ENCODE measurements at regions not wholly inside any gene's neighbourhood (a gene's known extent, or its start where the extent isn't known, plus 50 kb on each side); places are given as distances from the start of the nearest gene placed in this dataset.
A peak's percentile ranks its signal among the peaks of the same experiment; 100 is the strongest.

DNA sequence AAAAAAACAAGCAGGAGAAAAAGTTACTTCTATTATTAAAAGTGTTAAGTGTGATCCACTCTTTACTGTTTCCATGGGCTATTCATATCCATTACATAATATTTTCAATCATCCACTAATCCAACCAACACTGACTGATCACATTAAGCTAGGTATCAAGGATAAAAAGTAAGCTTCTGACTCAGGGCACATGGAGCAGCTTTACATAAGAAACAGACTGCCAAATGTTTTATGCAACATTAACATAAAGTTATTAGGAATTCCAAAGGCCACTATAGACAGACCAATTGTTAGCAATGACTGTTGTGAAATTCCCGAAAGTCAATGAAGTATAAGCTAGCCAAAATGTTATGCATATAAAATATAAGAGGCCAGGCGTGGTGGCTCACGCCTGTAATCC lies 277.6 kb downstream of the ZEB2 start:
- no peak for DNase-seq (ENCODE audit: low read depth in 2 of 2)

DNA sequence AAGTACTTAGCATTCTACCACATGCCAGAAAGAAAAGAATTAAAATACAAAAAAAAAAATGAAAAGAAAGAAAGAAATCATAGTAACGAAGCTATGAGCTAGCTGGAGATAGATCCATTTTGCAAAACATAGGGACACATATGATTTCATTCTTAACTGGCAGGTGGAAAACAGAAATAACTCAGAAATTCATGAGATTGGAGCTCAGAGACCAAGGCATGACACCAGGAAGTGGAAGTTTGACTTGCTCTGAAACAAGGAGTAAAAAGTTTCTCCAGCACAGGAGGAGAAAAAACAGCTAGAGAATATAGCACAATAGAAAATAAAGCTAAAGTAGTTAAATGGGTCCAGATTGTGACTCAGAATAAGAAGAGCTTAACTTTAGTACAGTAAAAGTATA lies 278.1 kb downstream of the ZEB2 start:
- DNase-seq (ENCODE audit: low read depth in 2 of 2), result no peak

DNA sequence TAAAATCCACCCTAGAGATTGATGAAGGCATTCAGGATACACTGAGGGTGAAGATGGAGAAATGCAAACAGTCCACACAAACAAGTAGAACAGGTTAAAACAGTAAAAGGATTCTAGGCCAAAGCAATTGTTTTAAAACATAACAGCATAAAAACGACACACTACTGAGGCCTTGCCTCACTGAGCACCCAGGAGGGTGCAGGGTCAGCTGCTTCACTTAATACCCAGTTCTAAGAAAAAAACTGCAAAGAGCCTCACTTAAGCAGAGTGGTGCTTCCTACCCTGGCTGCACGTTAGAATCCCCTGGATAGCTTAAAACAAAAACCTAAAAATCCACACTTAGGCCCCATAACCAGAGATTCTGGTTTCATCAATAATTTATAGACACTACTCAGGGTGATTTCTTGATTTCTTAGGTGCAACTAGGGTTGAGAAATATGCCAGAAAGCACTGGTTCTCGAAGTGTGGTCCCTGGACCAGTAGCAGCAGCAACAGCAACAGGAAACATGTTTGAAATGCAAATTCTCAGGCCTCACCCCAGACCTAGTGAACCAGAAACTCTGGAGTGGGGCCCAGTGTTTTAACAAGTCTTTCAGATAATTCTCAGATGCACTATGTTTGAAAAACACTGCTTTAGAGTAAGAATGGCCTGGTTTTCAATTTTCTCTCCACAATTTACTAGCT lies 279.1 kb downstream of the ZEB2 start:
- no peak for DNase-seq (ENCODE audit: low read depth in 2 of 2)

DNA sequence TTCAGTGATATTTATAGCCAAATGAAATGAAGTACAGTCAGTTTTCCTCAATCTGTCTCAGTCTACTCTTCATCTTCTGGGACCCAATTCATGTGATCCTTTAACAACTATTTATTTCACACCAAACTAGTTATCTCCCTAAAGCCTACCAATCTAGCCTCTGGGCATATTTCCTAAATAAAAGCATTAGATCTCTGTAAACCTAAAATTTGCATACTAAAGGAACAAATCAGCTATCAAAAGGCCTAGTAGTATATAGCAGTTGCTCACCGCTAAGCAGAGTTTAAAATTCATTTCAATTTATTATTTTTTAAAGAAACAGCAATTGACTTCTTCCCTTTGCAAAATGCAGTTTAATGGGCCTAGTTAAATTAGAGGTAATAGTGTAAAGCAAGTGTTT lies 280.2 kb downstream of the ZEB2 start:
- no peak for DNase-seq (ENCODE audit: low read depth in 2 of 2)

DNA sequence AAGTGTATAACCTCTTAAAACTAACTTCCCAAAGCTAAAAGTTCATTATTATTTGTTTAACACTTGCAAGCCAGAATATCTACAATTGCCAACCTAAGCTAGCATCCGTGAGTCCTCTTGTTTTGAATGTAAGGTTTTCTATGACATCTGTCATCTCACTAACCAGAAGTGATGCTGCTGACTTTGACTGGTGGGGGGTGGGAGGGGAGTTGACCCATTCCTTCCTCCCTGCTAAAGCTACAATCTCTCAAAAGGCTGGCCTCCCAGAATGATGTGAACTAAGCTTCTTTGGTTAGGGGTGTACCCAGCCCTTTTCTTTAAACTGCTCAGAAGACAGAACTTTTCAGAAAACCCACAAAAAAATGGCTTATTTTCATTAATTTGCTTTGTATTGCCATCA lies 280.6 kb downstream of the ZEB2 start:
- DNase-seq (ENCODE audit: low read depth in 2 of 2), result no peak

DNA sequence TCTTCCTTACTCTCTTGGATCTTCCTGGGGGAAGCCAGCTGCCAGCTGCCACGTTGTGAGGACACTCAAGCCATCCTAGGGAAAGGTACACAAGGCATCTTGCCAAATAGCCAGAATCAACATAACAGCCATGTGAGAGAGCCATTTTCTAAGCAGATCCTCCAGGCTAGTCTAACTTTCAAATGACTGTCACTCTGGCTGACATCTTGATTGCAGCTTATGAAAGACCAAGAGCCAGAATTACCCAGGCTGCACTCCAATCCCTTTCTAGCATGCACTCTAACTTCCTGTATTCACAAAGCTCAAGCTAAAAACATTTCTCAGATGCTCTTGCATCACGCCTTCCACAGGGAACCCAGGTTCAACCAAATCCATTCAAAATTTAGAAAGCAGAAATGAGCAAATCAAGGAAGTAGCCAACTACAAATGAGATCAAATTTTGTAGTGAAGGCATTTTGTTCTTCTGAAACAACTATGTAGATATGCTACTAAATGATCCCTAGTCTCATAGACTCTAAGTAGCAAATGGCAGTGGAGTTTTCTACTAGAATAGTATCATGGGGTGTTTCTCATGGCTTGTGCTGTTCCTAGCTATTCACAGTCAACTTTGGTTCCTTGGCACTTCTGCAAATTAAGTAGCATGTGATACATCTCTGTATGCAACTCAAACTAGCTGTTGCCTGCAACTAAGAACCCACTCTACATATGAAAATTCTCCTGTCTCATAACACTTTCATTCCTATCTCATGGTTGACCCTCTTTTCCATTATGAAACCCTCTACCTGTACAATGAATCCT lies 281.9 kb downstream of the ZEB2 start:
- no peak for DNase-seq (ENCODE audit: low read depth in 2 of 2)

DNA sequence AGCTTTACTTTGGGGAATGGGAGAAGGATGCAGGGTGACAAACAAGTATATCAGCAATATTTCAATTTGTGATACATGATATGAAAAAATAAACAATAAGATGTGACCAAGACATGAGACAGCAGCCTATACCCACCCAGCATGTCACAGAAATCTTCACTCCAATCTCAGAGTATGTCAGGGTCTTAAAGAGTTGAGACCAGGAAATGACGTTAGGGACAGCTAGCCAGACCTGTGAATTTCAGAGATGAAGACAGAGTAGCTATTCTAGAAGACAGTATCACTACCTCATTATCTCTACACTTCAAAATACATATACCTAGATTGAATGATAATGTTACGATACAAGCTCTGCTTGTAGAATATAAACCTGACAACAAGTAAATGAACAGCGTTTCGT lies 282.8 kb downstream of the ZEB2 start:
- DNase-seq (ENCODE audit: low read depth in 2 of 2), result no peak

DNA sequence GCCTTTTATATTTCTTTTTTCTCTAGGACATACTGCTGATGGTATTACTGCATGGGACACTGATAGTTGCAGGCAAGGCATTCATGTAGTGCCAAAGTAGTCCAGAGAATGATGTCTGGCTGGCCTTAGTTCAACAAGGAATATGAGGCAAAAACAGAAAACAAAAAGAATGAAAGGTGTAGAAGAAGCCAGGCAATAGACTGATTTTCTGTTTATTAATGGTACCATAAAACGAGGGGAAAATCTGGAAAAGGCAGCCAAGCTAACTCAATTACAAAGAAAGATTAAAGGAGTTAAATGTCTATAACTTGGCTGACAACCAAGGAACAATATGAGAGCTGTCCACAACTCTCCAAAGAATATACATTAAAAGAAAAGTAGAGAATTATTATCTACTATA lies 284.9 kb downstream of the ZEB2 start:
- no peak for DNase-seq (ENCODE audit: low read depth in 2 of 2)

DNA sequence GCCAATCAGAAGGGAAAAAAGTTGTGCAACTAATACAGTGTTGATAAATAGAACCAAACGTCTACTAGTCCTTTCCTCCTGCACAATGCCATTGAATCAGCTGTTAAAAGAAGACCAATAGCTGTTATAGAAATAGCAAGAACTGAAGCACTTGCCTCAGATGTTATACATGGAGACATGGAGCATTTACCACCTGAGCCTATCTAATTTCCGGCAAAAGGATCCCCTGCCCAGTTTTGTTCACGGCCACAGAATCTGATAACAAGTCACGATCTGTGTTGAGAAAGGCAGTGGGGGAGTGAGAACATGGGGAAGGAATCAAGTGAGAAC lies 285.4 kb downstream of the ZEB2 start:
- no peak for DNase-seq (ENCODE audit: low read depth in 2 of 2)

DNA sequence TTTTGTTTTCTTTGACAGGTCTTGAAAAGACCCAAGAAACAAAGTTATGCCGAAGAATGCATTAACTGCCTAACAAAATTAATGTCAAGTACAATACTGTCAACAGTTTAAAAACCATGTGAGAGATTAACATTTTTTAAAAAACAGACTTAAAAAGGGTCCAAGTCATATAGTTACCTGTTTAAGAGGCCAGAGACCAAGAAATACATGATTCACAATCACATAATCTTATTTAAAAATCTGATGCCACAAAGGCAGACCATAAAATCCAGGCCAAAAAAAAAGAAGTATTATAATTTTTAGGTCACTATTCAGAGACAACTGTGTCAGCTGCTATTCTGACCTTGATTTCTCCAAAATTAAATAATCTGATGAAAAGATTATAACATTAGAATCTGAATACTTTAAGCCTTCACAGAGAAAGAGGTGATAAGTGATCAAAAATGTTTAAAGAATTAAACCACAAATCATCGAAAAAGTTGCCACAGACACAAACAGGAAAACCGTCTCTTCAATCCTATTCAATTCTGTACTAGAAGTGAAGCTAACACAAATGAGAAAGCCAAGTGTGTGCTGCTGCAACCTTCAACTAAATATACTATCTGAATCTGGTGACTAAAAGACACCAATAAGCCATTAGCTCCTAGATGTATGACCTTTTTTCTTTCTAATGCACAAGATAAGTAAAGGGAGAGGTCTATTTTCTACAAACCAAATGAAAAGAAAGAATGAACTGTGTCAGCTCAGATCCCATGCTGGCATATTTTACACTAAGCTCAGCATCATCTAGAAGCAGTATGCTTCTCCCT lies 286.0 kb downstream of the ZEB2 start:
- DNase-seq (ENCODE audit: low read depth in 2 of 2), result no peak

DNA sequence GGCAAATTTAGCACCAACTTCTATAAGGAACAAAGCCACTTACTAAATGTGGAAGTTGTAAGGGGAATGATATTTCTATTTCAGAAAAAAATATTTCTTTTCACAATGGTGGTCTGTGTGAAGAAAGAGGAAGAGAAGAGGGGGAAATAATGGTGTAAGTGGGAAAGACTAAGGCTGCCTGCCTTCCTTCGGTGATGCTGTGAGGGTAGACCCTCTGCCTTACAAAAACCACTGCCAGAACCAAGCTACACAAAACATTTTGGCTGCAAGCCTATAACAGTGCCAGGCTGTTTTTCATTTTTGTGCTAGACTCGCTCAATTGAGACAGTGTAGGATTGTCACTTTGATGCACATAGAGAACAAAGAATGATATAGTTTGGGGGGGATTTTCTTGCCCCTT lies 286.6 kb downstream of the ZEB2 start:
- DNase-seq (ENCODE audit: low read depth in 2 of 2), result no peak

DNA sequence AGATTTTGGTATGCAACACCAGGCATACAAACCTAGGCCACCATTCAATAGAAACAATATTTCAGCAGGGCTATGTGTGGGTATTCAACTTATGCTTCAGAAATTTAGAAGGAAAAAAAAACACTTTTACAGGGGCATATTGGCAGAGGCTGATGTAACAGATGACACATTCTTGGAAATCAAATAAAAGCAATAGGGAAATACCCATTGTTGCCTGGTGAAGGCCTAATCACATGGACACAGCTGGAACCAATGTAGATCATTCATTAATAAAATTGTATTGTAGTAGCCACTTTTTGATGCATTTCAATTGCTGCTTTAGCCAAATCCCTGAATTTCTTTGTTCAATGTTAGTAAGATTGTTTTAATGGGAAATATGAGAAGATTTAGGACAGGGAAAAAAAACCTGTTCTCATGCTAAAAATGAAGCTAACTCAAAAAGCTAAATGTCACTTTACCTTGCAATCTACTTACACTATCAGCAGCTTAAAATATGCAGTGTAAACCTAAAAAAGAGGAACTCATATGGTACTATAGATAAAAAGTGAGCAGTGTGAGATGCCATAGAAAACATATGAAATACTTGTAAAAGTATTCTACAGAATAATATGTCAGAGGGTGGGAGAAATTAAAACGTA lies 289.4 kb downstream of the ZEB2 start:
- DNase-seq (ENCODE audit: low read depth in 2 of 2), result peak in 1 of 2 experiments; percentile 4

DNA sequence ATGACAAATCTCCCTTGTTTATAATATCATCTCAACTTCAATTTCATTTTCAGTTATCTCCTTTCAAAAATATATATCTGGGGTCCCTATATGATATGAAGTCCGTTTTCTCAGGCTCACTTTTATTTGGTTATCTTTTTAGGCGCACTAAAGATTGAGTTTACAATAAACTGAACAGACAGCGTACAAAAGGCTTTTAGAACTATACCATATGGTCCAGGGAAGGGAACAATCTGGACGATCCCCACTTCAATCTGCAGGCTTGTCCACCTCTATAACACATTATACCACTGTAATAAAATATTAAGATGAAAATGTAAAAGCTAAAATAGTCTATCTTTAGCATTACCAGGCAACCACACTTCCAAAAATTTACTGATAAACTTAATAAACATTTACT lies 289.9 kb downstream of the ZEB2 start:
- DNase-seq (ENCODE audit: low read depth in 2 of 2), result no peak

DNA sequence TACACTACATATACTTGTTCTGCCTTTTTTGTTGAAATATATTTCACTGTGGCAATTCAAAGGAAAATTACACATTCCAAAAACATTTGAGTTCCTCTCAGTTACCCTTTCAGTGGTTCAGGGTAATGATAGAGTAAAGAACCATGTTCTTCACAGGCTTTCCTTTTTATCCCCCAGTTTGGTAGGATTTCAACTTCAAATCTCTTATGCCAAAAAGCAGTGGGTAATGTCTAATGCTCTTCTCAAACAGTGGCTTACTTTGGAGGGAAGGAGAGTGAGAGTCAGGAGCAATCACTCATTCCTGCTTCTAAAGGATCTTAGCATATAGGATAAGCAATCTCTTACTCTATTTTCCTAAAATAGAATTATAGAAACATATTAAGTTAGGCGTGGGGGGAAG lies 290.6 kb downstream of the ZEB2 start:
- no peak for DNase-seq (ENCODE audit: low read depth in 2 of 2)

DNA sequence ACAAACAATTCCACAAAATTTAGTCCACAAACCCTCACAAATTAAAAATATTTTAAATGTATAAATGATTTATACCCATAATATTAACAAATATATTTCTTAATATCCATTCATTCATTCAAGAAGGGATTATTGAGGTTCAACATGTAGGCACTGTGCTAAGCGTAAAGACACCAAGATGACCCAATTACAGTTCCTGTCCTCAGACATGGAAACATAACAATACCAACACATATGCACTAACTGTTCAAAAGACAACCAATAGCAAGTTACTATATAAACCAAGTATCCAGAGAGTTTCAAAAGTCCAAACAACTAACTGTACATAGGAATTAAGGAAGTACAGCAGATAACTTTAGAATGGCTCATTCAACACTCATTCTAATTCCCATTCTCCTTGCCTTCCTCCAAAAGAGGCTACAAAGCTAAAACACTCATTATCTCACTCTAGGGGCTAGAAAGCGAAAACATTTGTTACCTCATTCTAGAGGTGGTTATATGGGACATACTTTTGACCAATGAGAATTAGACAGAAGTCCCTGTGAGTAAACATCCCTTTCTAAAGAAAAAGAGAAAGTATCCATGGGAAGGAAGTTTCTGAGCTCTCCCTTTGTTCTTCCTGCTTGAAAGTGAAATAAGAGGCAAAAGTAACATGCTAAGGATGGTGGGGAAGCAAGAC lies 292.4 kb downstream of the ZEB2 start:
- no peak for DNase-seq (ENCODE audit: low read depth in 2 of 2)

DNA sequence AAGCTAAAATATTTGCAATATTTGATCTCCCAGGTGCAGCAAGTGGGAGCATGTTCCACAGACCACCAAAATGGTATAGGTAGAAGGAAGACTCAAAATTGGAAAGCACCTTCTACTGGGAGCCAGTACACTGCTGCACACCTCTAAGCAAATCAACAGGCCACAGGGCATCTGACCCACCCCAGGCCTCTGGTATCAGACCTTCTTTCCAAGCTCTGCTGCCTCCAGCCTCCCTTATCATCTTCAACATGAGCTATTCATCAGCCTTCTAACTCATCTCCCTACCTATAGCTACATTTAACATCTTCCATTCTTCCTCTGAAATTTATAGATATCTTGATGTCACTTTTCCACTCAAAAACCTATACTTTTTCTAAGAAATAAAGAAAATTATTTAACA lies 294.8 kb downstream of the ZEB2 start:
- no peak for DNase-seq (ENCODE audit: low read depth in 2 of 2)

DNA sequence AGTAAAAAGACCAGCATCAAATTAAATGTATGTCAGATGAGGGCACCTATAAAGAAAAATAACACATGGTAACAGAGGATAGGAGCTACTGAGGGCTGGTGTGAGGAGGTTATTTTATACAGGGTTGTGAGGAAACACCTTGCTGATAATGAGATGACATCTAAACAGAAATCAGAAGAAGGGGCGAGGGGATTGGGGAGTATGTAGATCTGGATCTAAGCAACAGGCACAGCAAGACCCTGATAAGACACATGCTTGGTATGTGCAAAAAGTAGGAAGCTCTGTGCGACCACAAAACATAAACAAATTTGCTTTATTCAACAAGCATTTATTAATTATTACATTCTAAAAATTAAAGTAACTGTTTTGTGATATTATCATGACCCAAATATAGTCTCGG lies 295.4 kb downstream of the ZEB2 start:
- no peak for DNase-seq (ENCODE audit: low read depth in 2 of 2)

DNA sequence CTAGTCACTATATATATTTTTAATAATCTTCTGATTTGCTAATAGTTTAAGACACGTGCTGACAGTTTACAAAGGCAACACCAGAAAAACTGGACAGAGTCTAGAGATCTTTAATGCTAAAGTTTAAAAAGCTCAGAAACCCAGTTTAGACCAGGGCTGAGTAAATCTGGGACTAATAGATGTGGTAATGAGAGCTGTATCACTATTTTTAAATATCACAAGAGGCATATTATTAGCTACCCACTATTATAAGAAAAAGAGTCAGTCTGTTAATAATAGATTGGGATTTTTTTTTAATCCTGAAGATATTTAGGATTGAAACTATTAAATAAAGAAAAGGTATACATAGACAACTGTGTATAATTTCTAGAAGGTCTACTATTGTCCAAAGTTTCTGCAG lies 299.9 kb downstream of the ZEB2 start:
- DNase-seq (ENCODE audit: low read depth in 2 of 2), result no peak

DNA sequence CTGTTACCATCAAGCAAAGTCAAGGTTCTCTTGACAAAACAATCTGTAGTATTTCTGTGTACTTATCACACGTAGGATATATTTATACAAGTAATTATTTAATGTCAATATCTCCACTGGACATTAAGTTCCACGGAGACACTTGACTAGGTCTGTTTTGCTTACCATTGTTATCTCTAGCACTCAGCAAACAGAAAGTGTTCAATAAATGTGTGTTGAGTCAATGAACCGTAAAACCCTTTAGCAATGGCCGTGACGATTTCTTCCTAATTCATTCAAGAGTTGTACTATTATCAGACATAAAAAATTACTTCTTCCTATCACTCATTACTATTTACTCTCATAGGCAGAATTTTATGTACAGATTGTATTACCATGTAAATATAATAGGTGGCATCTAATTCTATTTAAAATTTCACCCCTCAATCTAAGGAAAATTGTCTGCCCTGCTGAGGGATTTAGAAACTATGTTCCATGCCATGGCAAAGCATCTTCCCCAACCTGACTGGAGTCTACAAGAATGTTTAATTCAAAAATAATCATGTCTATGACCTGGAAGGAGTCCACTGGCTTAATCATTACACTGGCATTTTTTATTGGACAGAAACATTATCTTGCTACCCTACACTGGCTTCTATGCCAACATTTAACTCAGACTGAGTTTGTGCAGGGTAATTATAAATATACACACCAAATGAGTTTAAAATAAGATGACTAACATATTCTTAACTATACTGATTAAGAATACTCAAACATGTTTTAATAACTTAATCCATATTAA lies 301.9 kb downstream of the ZEB2 start:
- no peak for DNase-seq (ENCODE audit: low read depth in 2 of 2)

DNA sequence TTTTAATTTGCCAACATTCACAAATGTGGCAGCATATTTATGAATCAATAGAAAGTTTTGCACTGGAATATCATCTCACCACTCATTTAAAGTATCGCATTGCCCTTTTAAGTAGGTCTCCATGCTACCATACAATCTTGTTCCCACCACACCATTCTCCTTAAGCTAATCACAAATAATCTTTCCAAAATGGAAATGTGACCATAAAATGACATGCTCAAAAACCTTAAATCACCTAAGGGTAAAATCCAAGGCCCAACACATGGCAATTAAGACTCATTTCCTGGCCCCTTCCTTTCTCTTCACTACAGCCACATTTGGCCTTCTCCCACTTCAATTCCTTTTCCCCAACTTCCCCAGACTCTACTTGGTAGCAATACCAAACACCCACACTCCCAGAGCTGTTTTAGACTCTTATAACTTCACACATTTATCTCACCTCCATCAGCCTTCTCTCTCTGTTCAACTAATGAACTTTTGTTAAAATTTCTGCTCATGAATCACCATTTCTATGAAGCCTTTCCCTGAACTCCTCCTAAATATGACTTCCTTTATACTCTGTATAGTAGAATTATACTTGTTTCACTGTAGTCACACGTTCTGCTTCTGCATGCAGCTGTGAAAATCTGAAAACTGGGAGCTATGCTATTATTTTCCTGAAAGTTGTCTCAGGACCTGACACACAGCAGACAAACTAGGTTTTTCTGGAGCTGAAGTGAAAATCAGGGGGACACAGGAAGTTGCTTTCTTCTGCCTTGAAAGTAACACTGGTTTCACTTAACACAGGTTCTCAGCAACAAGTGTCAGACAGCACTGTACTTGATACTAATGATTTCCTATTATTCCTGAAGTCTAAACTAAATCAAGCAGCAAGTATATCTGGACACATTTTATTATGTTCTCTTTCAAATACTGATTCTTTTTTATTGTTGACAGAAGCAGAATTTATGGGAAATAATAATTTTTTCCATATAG lies 303.9 kb downstream of the ZEB2 start:
- DNase-seq (ENCODE audit: low read depth in 2 of 2), result no peak

Measured in fibroblast of skin of left biceps (primary cell).